Gastroesophageal sphincter (tissue), 4 donors: ENCODE measurements at regions not wholly inside any gene's neighbourhood (a gene's known extent, or its start where the extent isn't known, plus 50 kb on each side); places are given as distances from the start of the nearest gene placed in this dataset.

ENCODE experiments used
- ATAC-seq: fragments of 150-250 bp; one replicate; pipeline ENCODE4 v1.9.1; 2016; ENCODE audit warnings: mild to moderate bottlenecking, moderate library complexity
- H3K27ac ChIP-seq, 4 donors: fragments of 200-600 bp; sonication (generic) in 3 of 4; 1 replicate in 3 of 4; 2 replicates in 1 of 4; pipeline ENCODE4 v1.5.1; 2016 to 2019
- H3K27me3 ChIP-seq: fragments of 200-600 bp; sonication (generic); one replicate; pipeline ENCODE4 v1.5.1; 2019
- H3K36me3 ChIP-seq, 2 donors: fragments of 200-600 bp; sonication (generic); one replicate each; pipeline ENCODE4 v1.5.1; 2019; ENCODE audit warnings: control low read depth in 1 of 2
- H3K4me1 ChIP-seq, 3 donors: fragments of 200-600 bp; sonication (generic); 1 replicate in 2 of 3; 2 replicates in 1 of 3; pipeline ENCODE4 v1.5.1; 2016 to 2019; ENCODE audit warnings: control low read depth in 2 of 3
- H3K4me3 ChIP-seq, 2 donors: fragments of 200-600 bp; sonication (generic); one replicate each; pipeline ENCODE4 v1.5.1; 2019; ENCODE audit warnings: mild to moderate bottlenecking in 1 of 2, moderate library complexity in 1 of 2
- H3K9me3 ChIP-seq, 3 donors: fragments of 200-600 bp; sonication (generic); one replicate each; pipeline ENCODE4 v1.5.1; 2017 to 2019; ENCODE audit warnings: control low read depth in 2 of 3
- CTCF ChIP-seq, 4 experiments: fragments of 200-600 bp in 2 of 4; fragments of 450-650 bp in 2 of 4; sonication (generic) in 1 of 4; IDR thresholded peaks; one replicate each; pipeline ENCODE4 v1.5.1; 2017 to 2019; ENCODE audit warnings: antibody characterized with exemption in 4 of 4, mild to moderate bottlenecking in 2 of 4, moderate library complexity in 2 of 4
- EP300 ChIP-seq: sonication (generic); formaldehyde crosslinking; IDR thresholded peaks from one replicate; pipeline ENCODE4 v1.6.1; 2017; ENCODE audit warnings: antibody characterized with exemption, mild to moderate bottlenecking
- POLR2A ChIP-seq, 2 donors: fragments of 450-650 bp; IDR thresholded peaks; one replicate each; pipeline ENCODE4 v1.6.1; 2017; ENCODE audit warnings: antibody characterized with exemption in 2 of 2, mild to moderate bottlenecking in 2 of 2, moderate library complexity in 1 of 2
- POLR2AphosphoS5 ChIP-seq: sonication (generic); formaldehyde crosslinking; IDR thresholded peaks from one replicate; pipeline ENCODE4 v1.6.1; 2017; ENCODE audit warnings: antibody characterized with exemption
- WGBS, 2 donors: methylation state at CpG; one replicate each; pipeline ENCODE4 v1.1.5; 2018; ENCODE audit warnings: low coverage in 1 of 2; 5-methylcytosine and 5-hydroxymethylcytosine counted together

GRCh38 chr17:12403881-12404398 is 261.8 kb upstream of the MYOCD start:
- ATAC-seq, result no peak
- no peak for TF ChIP-seq POLR2AphosphoS5
- TF ChIP-seq CTCF (IDR thresholded peaks at IDR 0.05), result no peak
- TF ChIP-seq EP300, result no peak
- TF ChIP-seq POLR2A (IDR thresholded peaks at IDR 0.05), result no peak
- peaks cover 0 to 39% (median 4%) of the 10 kb centered on the region in 3 donors for H3K4me1 ChIP-seq
- H3K36me3 ChIP-seq, result no peaks in the 10 kb centered on the region
- H3K27me3 ChIP-seq, result no peaks in the 10 kb centered on the region
- no peaks in the 10 kb centered on the region for H3K9me3 ChIP-seq
- peak overlapping the region in 2 of 4 donors; percentile 75 to 80 for H3K27ac ChIP-seq
- no peak overlapping the region for H3K4me3 ChIP-seq
- 63 to 69% methylated on average over 5 of the region's 5 CpGs for WGBS, 2 donors

DNA sequence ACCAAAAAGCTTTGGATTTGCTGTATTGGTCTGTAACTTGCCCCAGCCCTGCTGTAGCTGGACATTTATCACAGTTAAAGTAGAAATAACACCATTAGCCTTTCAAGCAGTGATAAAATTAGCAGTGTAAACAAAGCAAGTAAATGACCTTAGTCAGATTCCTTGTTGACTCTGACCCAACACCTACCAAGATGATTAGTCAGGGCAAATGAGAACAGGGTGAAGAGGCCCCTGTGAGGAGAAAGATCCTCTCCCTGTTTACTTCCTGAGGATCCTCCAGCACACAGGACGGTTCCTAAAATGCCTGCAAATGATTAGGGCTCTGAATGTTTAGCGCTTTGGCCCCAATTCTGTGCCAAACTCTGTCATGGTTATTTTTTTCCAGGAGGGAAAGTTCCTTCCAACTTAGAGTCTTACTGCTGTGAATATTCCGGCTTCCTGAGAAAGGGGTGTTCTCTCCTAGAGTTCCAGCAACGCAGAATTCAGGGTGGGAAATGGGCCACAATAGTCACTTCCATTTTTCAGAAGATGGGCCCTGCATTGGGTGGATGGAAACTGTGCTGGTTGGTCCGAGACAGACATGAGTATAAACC is 259.0 kb upstream of the MYOCD start:
- Histone ChIP-seq H3K4me1 (peaks cover 0 to 35% (median 4%) of the 10 kb centered on the region in 3 donors), H3K27ac (peak overlapping the region; percentile 60 to 80 (median 77)), H3K9me3 (no peaks in the 10 kb centered on the region), H3K27me3 (no peaks in the 10 kb centered on the region), H3K36me3 (no peaks in the 10 kb centered on the region), H3K4me3 (no peak overlapping the region)
- no peak for TF ChIP-seq EP300
- TF ChIP-seq POLR2AphosphoS5, result peak; percentile 88
- ATAC-seq, result peak; percentile 55
- WGBS, 2 donors, result 10 to 17% methylated on average over 3 to 5 of the region's 5 CpGs

DNA sequence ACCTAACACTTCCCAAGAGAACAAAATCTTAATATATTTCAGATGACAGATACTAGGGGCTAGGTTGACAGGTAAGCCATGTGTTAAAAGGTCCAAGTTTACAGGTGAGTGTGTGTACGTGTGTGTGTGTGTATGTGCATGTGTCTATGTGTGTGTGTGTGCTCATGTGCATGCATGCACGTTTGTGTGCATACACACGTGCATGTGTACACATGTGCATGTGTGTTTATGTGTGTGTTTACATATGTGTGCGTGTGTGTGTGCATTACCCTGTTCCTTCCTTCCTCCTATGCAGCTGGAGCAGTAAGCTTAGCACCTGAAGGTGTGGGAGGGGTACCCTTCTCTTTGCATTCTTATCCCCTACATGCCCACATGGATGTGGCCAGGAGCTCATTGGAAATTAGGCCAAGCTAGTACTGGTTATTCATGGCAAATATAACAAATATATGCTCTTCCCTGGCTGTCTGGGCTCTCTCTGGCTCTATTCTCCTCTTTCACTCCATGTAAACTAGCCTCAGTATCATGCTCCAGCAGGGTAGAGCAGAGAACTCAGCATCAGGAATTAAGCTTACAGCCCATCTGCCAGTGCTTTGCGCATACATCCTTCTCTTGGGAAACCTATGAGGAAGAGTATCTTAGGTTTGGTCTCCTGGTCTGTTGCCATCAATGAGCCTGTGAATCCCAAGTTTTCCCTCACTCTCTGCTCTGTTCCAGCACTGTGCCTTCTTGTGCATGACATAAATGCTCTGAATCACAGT is 258.0 kb upstream of the MYOCD start:
- 48 to 69% methylated on average over 2 to 4 of the region's 5 CpGs for WGBS, 2 donors
- TF ChIP-seq CTCF (IDR thresholded peaks at IDR 0.05) (no peak), POLR2AphosphoS5 (no peak), EP300 (no peak), POLR2A (IDR thresholded peaks at IDR 0.05) (no peak)
- Histone ChIP-seq H3K27me3 (no peaks in the 10 kb centered on the region), H3K9me3 (no peaks in the 10 kb centered on the region), H3K27ac (peak overlapping the region; percentile 60 to 80 (median 77)), H3K4me3 (no peak overlapping the region), H3K4me1 (peaks cover 0 to 35% (median 4%) of the 10 kb centered on the region in 3 donors), H3K36me3 (no peaks in the 10 kb centered on the region)
- no peak for ATAC-seq

- Histone ChIP-seq H3K4me3 (no peak overlapping the region), H3K27ac (peak overlapping the region in 3 of 4 donors; percentile 75 to 80 (median 79)), H3K36me3 (no peaks in the 10 kb centered on the region), H3K27me3 (no peaks in the 10 kb centered on the region), H3K4me1 (peaks cover 0 to 35% (median 4%) of the 10 kb centered on the region in 3 donors), H3K9me3 (no peaks in the 10 kb centered on the region)
- ATAC-seq, result no peak
- 65 to 75% methylated on average over 1 to 3 of the region's 3 CpGs for WGBS, 2 donors
- no peak for TF ChIP-seq CTCF (IDR thresholded peaks at IDR 0.05)
- no peak for TF ChIP-seq POLR2A (IDR thresholded peaks at IDR 0.05)
- no peak for TF ChIP-seq POLR2AphosphoS5
- no peak for TF ChIP-seq EP300
Observed at GRCh38 chr17:12409082-12409481, 256.6 kb upstream of the MYOCD start.

DNA sequence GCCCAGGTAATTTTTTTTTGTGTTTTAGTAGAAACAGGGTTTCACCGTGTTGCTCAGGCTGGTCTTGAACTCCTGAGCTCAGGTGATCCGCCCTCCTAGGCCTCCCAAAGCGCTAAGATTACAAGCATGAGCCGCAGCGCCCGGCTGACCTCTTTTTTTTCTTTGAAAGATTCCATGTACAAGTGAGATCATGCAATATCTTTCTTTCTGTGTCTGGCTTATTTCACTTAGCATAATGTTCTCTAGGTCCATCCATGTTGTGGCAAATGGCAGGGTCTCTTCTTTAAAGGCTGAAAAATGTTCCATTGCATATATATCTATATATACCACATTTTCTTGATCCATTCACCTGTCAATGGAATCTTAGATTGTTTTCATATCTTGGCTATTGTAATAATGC is 255.0 kb upstream of the MYOCD start:
- H3K27ac ChIP-seq, result peak overlapping the region in 2 of 4 donors; percentile 25 to 75
- H3K4me1 ChIP-seq, result peaks cover 4 to 32% (median 5%) of the 10 kb centered on the region in 3 donors
- 65 to 80% methylated on average over 3 to 4 of the region's 6 CpGs for WGBS, 2 donors

More for the DNA sequence above, 255.0 kb upstream of the MYOCD start:
- no peak for ATAC-seq
- H3K27me3 ChIP-seq, result no peaks in the 10 kb centered on the region
- H3K4me3 ChIP-seq, result no peak overlapping the region
- no peaks in the 10 kb centered on the region for H3K9me3 ChIP-seq
- TF ChIP-seq POLR2AphosphoS5 (no peak), CTCF (IDR thresholded peaks at IDR 0.05) (no peak), POLR2A (IDR thresholded peaks at IDR 0.05) (no peak), EP300 (no peak)
- no peaks in the 10 kb centered on the region for H3K36me3 ChIP-seq
